ENCODE measurements at regions not wholly inside any gene's neighbourhood (a gene's known extent, or its start where the extent isn't known, plus 50 kb on each side); places are given as distances from the start of the nearest gene placed in this dataset.

DNA sequence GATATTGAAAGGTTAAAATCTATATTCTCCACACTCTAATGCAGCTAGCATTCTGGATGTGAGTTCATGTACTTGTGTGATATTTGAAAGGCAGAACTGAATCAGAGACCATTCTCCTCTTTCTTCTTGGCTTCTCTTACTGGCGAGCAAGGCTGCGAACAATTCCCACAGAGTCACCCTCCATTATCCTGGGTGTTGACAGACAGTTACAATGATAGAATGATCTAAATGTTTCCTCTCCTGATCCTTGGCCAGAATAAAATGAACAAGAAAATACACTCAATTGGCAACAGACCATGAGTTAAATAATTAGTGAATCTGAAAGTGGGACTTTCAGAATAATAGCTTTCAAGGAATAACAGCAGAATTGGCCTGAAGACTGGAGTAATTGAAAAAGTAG, 342.8 kb downstream of the RAPGEF2 start:
- DNase-seq, result no peak

DNA sequence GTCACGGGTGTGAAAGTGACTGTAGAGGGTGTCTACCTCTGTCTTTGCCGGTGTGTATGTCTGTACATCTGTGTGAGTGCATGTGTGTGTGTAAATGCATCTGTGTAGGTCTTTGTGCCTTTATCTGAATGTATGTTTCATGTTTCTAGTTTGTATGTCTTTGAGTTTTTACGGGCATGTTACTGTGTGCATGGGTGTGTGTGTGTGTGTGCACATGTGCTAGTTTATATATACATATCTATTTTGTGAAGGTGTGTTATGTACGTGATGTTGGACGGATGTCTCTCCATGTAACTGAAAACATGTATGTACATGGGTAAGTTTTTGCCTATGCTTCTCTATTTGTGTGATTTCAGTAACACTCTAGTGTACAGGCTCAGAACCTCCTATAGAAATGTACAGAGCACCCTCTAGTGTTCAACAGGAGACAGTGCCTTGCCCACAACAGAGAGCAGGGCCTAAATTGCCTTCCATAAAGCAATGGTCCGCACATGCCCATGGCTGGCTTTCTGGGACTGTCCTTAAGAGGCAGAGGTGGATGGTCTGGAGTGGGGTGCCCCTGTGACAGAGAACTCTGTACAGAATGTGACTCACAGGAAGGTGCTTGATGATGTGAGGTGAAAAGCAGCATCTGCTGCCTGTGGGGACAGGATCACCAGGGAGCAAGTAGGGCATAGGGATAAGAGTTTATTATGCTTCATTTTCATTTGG, 343.5 kb downstream of the RAPGEF2 start:
- DNase-seq, result peak; percentile 67

DNA sequence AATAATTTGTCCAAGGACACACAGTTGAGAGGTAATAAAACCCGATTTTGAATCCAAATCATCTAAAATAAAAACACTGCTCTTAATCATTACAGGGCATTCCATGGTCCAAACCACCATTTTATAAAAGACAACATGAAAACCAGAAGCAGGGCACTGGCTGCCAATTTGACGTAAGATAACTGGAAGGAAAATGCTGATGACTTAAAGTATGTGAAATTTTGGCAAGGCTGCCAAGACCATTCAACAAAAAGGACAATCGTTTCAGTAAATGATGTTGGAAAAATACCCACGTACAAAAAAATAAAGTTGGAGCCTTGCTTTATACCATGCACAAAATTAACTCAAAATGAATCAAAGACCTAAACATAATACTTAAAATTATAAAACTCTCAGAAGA, 344.4 kb downstream of the RAPGEF2 start:
- no peak for DNase-seq

DNA sequence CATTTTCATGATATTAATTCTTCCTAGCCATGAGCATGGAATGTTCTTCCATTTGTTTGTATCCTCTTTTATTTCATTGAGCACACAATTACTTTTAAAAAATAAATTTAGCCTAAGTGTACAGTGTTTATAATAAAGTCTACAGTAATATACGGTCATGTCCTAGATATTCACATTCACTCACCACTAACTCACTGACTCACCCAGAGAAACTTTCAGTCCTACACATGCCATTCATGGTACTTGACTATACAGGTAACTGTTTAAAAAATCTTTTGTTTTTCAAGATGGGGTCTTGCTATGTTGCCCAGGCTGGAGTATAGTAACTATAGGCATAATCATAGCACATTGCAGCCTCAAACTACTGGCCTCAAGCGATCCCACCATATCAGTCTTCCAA, 348.1 kb downstream of the RAPGEF2 start:
- no peak for DNase-seq

DNA sequence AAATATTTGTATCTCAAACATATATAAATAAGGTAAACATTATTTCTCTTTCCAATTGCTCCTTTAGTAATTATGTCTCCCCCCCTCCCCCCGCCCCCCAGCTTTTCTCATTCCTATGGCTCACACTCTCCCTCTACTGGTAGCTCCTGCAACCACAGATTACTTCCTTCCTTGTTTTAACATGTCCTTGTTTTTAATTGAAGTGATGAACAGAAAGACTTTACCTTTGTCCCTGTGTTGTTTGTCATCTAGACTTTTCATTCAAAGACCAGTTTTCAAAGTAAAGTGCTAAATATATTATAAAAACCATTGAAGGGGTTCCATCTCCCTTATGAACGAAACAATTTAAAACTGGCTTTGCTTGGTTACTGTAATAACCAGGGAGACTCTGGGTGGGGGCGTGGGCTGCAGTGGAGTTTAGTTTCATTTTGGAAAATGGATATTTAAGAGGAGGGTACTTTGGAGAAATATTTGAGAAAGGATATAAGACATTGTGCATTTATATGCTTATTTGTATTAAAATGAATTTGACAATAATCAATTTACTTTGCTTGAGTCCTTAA, 352.9 kb downstream of the RAPGEF2 start:
- peak; percentile 33 for DNase-seq

DNA sequence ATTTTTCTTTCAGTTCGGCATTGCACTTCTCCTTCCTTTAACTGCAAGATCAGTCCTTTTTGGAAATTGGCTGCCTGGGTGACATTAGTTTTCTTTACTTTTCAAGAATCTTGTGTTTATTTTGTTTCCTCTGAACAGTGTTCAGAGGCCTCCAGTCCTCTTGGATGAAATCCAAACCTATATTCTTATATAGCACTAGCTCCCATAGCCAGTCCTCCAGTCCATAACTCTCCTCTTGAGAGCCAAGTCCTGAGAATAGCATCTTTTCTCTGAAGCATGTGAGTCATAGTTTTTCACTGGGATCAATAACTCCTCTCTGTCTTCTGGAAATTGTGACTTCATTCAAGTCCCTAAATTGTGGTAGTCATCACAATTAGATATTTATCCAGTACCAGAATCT, 357.5 kb downstream of the RAPGEF2 start:
- DNase-seq, result no peak

DNA sequence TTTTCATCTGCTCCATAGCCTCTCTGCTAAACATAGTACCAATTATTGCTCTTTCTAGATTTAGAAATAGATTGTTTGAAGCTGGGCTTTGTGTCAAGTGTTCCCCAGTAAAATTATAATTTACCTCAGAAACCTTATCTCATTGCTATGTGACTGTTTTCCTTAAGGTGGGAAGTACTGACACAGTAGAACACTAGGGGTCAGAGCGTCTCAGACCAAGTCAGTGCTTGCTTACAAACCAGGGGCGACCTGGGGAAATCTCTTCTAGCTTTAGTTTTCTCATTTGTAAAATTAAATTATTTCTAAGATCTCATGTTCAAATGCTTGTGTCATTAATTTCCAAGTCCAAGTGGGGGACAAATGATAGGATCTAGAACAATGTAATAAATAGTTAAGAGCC, 360.4 kb downstream of the RAPGEF2 start:
- DNase-seq, result no peak

DNA sequence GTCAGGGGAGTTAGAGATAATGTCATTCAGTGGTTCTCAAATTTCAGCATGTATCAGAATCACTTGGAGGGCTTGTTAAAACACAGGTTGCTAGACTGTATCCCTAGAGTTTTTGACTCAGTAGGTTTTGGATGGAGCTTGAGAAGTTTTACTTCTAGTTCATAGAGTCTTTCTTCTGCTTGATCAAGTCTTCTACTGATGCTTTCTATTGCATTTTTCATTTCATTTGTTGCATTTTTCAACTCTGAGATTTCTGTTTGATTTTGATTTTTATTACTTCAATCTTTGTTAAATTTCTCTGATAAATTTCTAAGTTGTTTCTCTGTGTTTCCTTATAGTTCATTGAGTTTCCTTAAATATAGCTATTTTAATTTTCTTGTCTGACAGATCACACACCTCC, 361.4 kb downstream of the RAPGEF2 start:
- DNase-seq, result no peak

DNA sequence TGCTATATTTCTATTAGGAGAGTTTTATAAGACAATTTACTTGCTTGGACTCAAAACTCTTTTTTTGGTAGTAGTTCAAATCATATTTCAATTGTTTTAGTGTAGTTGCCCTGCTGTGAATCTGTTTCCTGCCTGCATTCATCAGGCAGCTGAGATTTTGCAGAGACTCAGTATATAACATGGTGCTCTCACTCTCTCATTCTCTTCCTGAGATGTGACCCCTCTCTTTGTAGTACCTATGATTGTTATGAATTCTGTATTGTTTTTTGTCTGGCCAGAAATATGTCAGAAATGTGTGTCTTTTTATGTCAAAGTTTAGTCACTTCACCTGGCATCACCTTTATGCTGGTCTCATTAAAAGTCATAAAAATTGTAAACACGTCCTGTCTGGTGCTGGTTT, 374.0 kb downstream of the RAPGEF2 start:
- no peak for DNase-seq

DNA sequence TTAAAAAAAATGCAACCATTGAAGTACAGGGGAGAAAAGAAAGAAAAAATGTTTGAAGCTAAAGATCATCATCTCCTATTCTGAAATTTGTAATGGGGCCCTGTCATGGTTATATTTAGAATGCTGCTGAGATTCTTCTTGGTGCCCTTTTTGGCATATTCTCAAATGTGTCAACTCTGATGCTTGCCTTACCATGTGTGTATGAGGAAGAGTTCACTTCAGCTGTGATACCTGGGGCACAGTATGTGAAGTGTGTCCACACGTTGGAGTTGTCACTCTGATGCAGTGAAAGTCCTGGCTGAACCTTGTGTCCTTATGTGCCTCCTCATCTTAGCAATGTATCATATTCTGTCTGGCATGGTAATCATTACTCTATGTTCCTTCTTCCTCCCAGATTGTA, 377.9 kb downstream of the RAPGEF2 start:
- DNase-seq, result no peak

DNA sequence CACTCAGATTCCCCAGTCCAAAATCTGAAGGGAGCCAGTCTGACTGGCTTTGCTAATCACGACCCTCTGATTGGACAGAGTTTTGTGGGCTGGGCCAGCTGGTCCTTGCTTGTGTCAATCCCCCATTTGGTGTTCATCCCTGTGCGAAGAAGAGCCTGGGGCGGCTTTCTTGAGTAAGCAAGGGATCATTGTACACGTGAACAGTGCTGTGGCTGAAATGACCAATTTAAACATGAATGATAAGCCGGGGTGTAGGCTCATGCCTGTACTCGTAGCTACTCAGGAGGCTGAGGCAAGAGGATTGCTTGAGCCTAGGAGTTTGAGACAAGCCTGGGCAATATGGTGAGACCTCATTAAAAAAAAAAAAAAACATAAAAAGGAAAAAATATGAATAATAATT, 379.1 kb downstream of the RAPGEF2 start:
- no peak for DNase-seq

DNA sequence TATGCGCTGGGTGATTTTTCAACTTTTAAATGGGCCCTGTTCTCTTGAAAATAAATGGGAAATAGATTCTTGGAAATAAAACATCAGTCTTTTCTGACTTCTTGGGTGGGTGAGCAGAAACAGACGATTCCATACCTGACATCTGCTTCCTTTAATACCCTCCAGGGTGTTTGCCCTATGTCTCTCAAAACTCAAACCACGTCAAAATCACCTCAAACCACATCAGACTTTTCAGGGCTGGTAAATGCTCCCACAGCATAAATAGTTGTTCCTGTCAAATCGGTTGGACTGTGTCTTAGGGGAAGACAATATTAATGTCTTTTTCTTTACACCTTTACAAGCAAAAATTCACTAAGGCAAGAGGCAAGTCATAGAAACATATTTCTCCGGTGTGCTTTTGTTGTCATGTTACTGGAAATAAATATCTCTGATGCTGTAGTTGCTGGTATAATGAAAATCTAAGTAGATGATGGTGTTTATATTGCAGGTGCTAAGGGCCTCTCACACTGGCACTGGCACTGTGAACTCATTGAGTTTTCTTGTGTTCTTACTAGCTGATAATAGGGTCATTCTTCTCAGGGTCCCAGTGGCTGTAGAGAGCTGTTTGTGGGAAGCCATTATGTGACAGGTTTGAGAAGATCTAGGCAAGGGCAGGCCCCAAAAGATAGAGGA, 380.4 kb downstream of the RAPGEF2 start:
- no peak for DNase-seq

DNA sequence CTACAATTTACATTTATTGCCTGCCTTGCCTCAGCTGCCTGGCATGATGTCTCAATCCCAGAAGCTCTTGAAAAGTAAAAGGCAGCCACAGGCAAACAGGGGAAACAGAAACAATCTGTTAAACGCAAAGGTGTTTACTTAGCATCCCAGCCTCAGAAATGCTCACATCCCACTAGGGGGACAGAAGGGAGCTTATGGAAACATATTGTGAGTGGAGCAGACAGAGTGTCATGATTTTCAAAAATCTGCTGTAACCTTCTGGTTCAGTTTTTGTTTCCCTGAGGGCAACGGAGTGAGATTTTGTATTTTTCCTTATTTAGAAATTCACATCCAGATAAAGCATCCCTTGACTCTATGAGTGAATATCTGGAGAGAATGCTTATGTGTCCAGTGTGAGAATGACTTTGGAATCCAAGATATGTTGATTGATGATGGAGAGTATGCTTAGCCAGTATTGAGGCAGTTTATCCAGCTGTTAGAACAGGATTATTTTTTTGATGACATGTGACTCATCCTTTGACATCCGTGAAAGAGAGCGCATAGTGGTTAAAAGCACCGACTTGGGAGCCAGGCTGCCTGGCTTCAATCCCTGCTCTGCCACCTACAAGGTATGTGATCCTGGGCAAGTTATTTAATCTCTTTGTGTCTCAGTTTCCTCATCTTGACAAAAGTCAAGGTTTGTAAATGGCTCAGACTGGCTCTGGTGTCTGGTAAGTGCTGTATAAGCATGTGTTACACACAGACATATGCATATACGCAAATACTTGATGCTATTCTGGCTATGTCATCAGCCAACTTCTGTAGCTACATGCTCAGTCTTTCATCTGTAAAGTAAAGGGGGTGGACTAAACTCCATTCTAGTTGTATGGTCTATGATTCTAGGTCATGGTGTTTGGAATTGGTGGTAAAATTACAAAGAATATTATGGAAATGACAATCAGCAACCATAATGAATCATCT, 381.2 kb downstream of the RAPGEF2 start:
- no peak for DNase-seq

DNA sequence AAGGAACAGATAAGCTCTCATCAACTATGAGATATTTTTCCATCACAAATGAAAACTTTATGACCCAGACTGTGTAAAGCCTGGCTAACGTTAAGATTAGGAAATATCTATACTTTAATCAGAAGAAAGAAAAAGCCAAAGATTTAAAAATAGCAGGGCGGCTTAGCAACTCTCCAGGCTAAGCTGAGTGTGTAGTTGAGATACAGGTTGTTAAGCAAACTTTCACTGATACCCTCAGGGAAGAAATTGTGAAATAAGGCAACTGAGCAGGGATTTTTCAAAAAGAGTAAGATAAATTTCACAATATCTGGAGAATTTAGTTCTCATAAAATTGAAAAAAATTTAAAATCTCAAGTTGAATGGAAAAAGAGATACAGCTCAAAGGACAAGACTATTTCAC, 382.0 kb downstream of the RAPGEF2 start:
- no peak for DNase-seq

DNA sequence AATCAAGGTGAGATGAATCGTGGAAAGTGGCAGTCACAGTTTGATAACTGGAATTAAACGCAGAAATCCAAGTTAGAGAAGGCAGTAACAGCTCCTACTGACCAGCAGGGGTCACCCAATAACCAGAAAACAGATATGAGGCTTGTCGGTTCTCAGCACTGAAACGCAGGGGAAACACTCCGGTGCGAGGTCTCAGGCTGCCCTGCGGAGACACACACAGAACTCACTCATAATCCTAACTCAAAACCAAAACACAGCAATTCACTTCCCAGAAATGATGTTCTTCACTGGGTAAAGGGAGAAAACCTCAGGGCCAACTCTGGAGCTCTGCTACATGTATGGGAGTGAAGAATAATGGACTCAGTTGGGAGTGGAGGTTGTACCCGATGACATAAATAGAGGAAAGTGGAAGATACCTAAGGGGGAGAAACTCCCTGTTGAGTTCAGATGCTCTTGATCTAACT, 384.4 kb downstream of the RAPGEF2 start:
- peak; percentile 53 for DNase-seq

DNA sequence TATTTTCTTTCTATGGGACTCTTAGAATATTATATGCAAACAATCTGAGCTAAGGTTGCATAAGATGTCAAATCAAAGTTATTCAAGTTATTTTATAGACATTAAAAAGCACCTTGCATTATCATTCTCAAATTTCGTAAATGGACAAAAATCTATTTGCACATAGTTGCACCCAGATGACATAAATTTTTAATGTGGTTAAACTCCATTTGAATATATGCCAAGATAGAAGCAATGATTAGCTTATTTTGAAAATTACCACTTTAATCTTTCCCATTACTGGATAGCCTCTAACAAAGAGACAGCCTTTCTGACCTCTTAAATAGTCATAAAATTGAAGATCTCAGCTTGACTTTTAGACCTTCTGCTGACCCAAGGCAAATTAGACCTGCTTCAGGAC, 386.8 kb downstream of the RAPGEF2 start:
- DNase-seq, result no peak

DNA sequence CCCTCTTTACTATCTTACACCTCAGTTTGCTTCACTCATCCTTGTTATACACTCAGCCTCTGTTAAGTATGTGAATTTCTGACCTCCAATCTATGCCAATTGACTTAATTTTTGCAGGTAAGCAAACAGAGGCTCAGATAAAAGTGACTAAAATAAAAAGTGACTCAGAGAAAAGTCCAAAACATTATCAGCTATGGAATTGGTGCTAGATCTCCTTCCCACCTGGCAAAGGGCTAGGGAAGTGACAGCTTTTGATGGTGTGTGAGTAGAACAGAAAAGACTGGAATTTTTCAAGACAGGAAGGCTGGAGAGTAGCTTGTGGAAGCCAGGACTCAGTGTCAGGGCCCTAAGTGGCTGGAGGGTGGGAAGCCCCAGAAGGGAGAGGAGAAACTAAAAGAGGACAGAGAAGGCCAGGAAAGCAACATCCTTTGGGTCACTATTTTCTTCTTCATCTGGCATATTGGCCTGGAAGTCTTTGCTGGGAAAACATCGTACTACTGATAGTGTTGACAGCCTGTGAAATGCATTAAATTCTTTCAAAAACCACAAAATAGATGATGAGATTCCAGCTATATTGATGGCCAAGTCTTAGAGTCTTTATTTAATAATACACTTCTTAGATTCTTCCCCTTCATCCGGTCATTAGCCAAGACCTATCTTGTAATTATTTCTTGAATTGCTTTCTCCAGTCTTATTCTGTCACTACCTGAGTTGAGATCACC, 392.8 kb downstream of the RAPGEF2 start:
- DNase-seq, result no peak

DNA sequence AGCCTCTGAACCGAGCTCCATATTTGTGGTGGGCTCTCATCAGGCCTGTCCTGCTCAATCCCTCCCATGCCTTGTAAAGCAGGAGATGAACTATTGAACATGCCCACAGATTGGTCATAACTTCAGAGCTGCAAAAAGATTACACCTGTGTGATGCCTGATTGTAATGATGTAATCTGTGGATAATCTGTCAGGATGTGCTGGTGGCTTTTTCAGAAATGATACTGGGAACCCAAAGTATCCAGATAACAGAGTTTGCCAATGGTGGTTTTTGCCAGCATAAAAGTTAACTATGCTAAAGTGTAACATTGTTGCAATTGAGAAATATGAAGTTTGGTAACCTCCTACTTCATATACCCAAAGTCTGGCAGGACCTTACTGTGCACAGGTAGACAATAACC, 393.4 kb downstream of the RAPGEF2 start:
- no peak for DNase-seq

DNA sequence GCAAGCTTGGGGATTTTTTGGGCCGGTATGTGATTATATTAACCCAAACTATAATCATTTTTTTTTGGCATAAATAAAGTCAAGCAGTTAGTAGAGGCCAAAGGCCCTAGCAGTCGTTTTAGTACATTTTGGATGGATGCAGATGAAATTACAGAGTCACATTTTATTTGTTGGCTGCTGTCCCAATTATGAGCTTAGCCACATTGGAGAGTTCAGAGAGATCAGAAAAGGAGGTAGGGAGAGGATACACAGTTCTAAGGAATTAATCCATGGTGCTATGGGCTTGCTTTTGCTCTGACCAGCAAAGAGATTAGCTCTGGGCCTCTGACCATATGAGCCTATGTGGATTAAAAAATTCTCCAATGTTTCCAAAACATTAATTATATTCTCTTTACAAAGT, 395.1 kb downstream of the RAPGEF2 start:
- no peak for DNase-seq

DNA sequence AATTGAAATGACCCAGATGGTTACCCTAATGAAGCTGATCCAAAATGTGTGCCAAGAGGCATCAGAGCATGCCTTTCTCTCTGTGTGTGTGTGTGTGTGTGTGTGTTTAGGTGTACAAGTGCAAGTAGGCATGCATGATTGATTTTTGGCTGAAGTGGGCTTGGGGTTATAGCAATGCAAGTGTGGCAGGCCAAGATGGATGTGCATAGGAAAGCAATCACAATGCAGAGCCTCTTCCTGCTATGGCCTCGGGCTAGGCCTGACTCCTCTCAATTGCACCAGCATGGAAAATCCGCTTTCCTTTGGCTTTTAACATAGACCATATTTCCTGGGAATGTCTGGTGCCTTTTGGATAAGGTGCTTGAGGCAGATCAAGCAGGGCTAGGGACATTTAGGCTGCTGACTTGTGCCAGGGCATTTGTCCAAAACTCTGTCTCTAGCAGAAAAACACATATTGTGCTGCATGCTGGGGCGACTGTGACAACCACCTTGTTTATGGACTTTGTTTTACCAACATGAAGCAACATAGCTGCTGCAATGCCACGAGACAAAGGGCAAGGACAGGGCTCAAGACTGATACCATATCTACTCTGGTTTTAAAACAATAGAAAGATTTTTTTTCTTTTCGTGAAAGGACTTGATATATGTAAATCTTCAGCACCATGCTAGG, 395.7 kb downstream of the RAPGEF2 start:
- no peak for DNase-seq

DNA sequence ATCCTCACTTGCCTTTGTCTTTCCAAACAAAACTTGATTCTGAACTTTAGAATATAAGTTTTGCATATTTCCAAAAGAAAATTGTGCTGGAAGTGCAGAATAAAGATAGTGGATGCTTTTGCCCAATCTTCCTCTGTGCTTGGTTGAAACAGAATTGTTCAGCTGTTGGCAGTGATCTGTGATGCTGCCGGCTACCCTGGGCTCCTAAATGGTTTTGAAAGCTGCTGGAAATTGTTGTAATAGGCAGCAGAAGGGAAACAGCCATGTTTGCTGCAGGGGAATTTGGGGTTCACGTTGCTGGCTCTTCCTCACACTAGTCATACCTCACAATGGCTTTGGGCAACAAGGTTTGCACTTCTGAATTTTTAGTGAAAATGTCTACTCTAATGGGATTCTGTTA, 398.0 kb downstream of the RAPGEF2 start:
- DNase-seq, result no peak

All from inflammatory macrophage treated with lipopolysaccharide for 4 hours (primary cell).